Activated naive CD4-positive, alpha-beta T cell treated with anti-CD3 and anti-CD28 coated beads, Interleukin-2, amount 50 U/mL, for 72 hours (primary cell): ENCODE measurements at regions not wholly inside any gene's neighbourhood (a gene's known extent, or its start where the extent isn't known, plus 50 kb on each side); places are given as distances from the start of the nearest gene placed in this dataset.

Experiments used
- ATAC-seq, 2 donors: fragments of 150-1000 bp; cut with Tn5 transposase; 2 replicates each; pipeline ENCODE4 v1.10.0; 2021; ENCODE audit warnings: mild to moderate bottlenecking in 2 of 2, moderate library complexity in 2 of 2
- DNase-seq, 2 donors: peaks; one replicate each; pipeline ENCODE4 v3.0.0; 2021 to 2022; ENCODE audit warnings: low spot score in 2 of 2
- H3K27ac Mint-ChIP-seq, 2 donors: one replicate each; pipeline ENCODE4 v1.8.0; 2022; ENCODE audit warnings: mild to moderate bottlenecking in 2 of 2, mixed read lengths in 2 of 2
- H3K36me3 Mint-ChIP-seq, 2 donors: one replicate each; pipeline ENCODE4 v1.8.0; 2022; ENCODE audit warnings: mixed read lengths in 2 of 2
- H3K9me3 Mint-ChIP-seq, 2 donors: one replicate each; pipeline ENCODE4 v1.8.0; 2022; ENCODE audit warnings: mixed read lengths in 2 of 2

GRCh38 chr12:125399489-125399888, 334.3 kb downstream of the AACS start:
- peaks cover 6 to 9% of the 10 kb centered on the region in 2 donors for H3K9me3 Mint-ChIP-seq
- DNase-seq (no peak), ATAC-seq (peak in 1 of 2 donors; percentile 55)
- no peaks in the 10 kb centered on the region for H3K36me3 Mint-ChIP-seq
- no peak overlapping the region for H3K27ac Mint-ChIP-seq

GRCh38 chr12:125402874-125403789, 337.9 kb downstream of the AACS start:
- Mint-ChIP-seq H3K9me3 (no peaks in the 10 kb centered on the region), H3K36me3 (no peaks in the 10 kb centered on the region), H3K27ac (no peak overlapping the region)
- peak in 1 of 2 donors; percentile 24 for ATAC-seq
- peak in 1 of 2 donors; percentile 13 for DNase-seq

- Mint-ChIP-seq H3K36me3 (no peaks in the 10 kb centered on the region), H3K9me3 (no peaks in the 10 kb centered on the region), H3K27ac (no peak overlapping the region)
- ATAC-seq (no peak), DNase-seq (no peak)
These were observed 338.6 kb downstream of the AACS start for GRCh38 chr12:125403843-125404242.

- no peak for DNase-seq
- ATAC-seq: no peak
- no peak overlapping the region for H3K27ac Mint-ChIP-seq
- H3K36me3 Mint-ChIP-seq: no peaks in the 10 kb centered on the region
- no peaks in the 10 kb centered on the region for H3K9me3 Mint-ChIP-seq
These were observed 340.9 kb downstream of the AACS start for GRCh38 chr12:125406131-125406530.

GRCh38 chr12:125408718-125409117, 343.5 kb downstream of the AACS start:
- ATAC-seq: no peak
- Mint-ChIP-seq H3K36me3 (no peaks in the 10 kb centered on the region), H3K27ac (no peak overlapping the region), H3K9me3 (no peaks in the 10 kb centered on the region)
- no peak for DNase-seq

- ATAC-seq (no peak), DNase-seq (no peak)
- H3K36me3 Mint-ChIP-seq: no peaks in the 10 kb centered on the region
- H3K27ac Mint-ChIP-seq: no peak overlapping the region
- no peaks in the 10 kb centered on the region for H3K9me3 Mint-ChIP-seq
These were observed 347.3 kb downstream of the AACS start for GRCh38 chr12:125412506-125412905.

GRCh38 chr12:125417446-125417845, 352.2 kb downstream of the AACS start:
- H3K27ac Mint-ChIP-seq: no peak overlapping the region
- ATAC-seq (no peak), DNase-seq (no peak)
- peaks cover 9 to 12% of the 10 kb centered on the region in 2 donors for H3K9me3 Mint-ChIP-seq
- peaks cover 14% of the 10 kb centered on the region in 2 donors for H3K36me3 Mint-ChIP-seq

- no peak for ATAC-seq
- Mint-ChIP-seq H3K27ac (no peak overlapping the region), H3K9me3 (peaks cover 9 to 12% of the 10 kb centered on the region in 2 donors), H3K36me3 (peaks cover 14% of the 10 kb centered on the region in 2 donors)
- DNase-seq: no peak
These were observed 353.8 kb downstream of the AACS start for GRCh38 chr12:125418902-125419564.

GRCh38 chr12:125424909-125425308, 359.7 kb downstream of the AACS start:
- no peak overlapping the region for H3K27ac Mint-ChIP-seq
- H3K9me3 Mint-ChIP-seq: peaks cover 3 to 12% of the 10 kb centered on the region in 2 donors
- peaks cover 13 to 14% of the 10 kb centered on the region in 2 donors for H3K36me3 Mint-ChIP-seq
- DNase-seq (no peak), ATAC-seq (no peak)

GRCh38 chr12:125431516-125431915, 366.3 kb downstream of the AACS start:
- ATAC-seq (no peak), DNase-seq (no peak)
- Mint-ChIP-seq H3K27ac (no peak overlapping the region), H3K36me3 (no peaks in the 10 kb centered on the region), H3K9me3 (peaks cover 0 to 6% of the 10 kb centered on the region in 2 donors)

- Mint-ChIP-seq H3K27ac (no peak overlapping the region), H3K9me3 (peaks cover 0 to 6% of the 10 kb centered on the region in 2 donors)
These were observed 368.9 kb downstream of the AACS start for GRCh38 chr12:125434131-125434530.

GRCh38 chr12:125434936-125435443, 369.8 kb downstream of the AACS start:
- DNase-seq (no peak), ATAC-seq (no peak)
- no peak overlapping the region for H3K27ac Mint-ChIP-seq
- H3K9me3 Mint-ChIP-seq: peaks cover 0 to 6% of the 10 kb centered on the region in 2 donors
- H3K36me3 Mint-ChIP-seq: no peaks in the 10 kb centered on the region

More at GRCh38 chr12:125434131-125434530, 368.9 kb downstream of the AACS start:
- DNase-seq (no peak), ATAC-seq (no peak)
- no peaks in the 10 kb centered on the region for H3K36me3 Mint-ChIP-seq

GRCh38 chr12:125435871-125436270, 370.6 kb downstream of the AACS start:
- H3K36me3 Mint-ChIP-seq: no peaks in the 10 kb centered on the region
- DNase-seq (no peak), ATAC-seq (no peak)
- H3K9me3 Mint-ChIP-seq: peaks cover 0 to 6% of the 10 kb centered on the region in 2 donors
- no peak overlapping the region for H3K27ac Mint-ChIP-seq

GRCh38 chr12:125436686-125437085, 371.5 kb downstream of the AACS start:
- H3K36me3 Mint-ChIP-seq: no peaks in the 10 kb centered on the region
- DNase-seq (no peak), ATAC-seq (no peak)
- no peak overlapping the region for H3K27ac Mint-ChIP-seq
- peaks cover 0 to 6% of the 10 kb centered on the region in 2 donors for H3K9me3 Mint-ChIP-seq

- no peaks in the 10 kb centered on the region for H3K9me3 Mint-ChIP-seq
- no peak for DNase-seq
- H3K36me3 Mint-ChIP-seq: no peaks in the 10 kb centered on the region
- no peak for ATAC-seq
- no peak overlapping the region for H3K27ac Mint-ChIP-seq
These were observed 375.2 kb downstream of the AACS start for GRCh38 chr12:125440399-125440798.

GRCh38 chr12:125443341-125443740, 378.1 kb downstream of the AACS start:
- Mint-ChIP-seq H3K36me3 (no peaks in the 10 kb centered on the region), H3K9me3 (peaks cover 0 to 2% of the 10 kb centered on the region in 2 donors), H3K27ac (no peak overlapping the region)
- ATAC-seq: no peak
- DNase-seq: no peak

- DNase-seq (no peak), ATAC-seq (no peak)
- H3K27ac Mint-ChIP-seq: no peak overlapping the region
- H3K9me3 Mint-ChIP-seq: peaks cover 18 to 21% of the 10 kb centered on the region in 2 donors
- H3K36me3 Mint-ChIP-seq: peaks cover 4 to 7% of the 10 kb centered on the region in 2 donors
These were observed 386.2 kb downstream of the AACS start for GRCh38 chr12:125451408-125451807.
